Duodenal mucosa (tissue), 2 donors: ENCODE measurements at regions not wholly inside any gene's neighbourhood (a gene's known extent, or its start where the extent isn't known, plus 50 kb on each side); places are given as distances from the start of the nearest gene placed in this dataset.

Experiments
- H3K27ac ChIP-seq: one replicate; pipeline ENCODE4 v1.7.0; 2013; ENCODE audit warnings: low read depth, low read length
- H3K27me3 ChIP-seq, 2 donors: one replicate each; pipeline ENCODE4 v1.7.0; 2013; ENCODE audit warnings: low read length in 2 of 2, control low read depth in 1 of 2; ENCODE audit not compliant: insufficient read depth in 2 of 2, control insufficient read depth in 1 of 2
- H3K36me3 ChIP-seq, 2 donors: one replicate each; pipeline ENCODE4 v1.7.0; 2013; ENCODE audit warnings: low read length in 2 of 2, control low read depth in 1 of 2; ENCODE audit not compliant: insufficient read depth in 2 of 2, control insufficient read depth in 1 of 2
- H3K4me1 ChIP-seq, 2 donors: one replicate each; pipeline ENCODE4 v1.7.0; 2013; ENCODE audit warnings: low read length in 2 of 2, control low read depth in 1 of 2; ENCODE audit not compliant: insufficient read depth in 2 of 2, control insufficient read depth in 1 of 2
- H3K4me3 ChIP-seq, 2 donors: one replicate each; pipeline ENCODE4 v1.7.0; 2013; ENCODE audit warnings: low read length in 2 of 2, low read depth in 1 of 2
- H3K9ac ChIP-seq, 2 donors: one replicate each; pipeline ENCODE4 v1.7.0; 2013; ENCODE audit warnings: low read length in 2 of 2, low read depth in 1 of 2
- H3K9me3 ChIP-seq, 2 donors: one replicate each; pipeline ENCODE4 v1.7.0; 2013; ENCODE audit warnings: low read length in 2 of 2, control low read depth in 1 of 2; ENCODE audit not compliant: control insufficient read depth in 1 of 2

DNA sequence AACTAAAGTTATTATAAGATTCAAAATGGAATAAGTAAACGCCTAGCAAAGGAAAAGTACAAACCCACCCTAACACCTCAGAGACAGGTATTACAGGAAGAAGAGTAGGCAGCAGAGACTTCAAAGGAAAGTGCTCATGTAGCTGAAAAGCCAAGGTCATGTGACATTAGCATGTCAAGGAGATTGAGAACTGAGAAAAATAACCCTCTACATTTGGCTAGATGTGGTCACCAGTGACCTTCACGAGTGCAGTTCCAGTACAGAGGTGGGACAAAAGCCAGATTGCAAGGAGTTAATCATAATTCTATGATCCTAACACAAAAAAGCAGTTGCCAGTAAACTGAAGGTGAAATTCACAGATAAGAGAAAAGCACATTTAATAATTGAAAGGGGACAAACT lies 252.7 kb downstream of the ZEB2 start:
- no peak overlapping the region for H3K27ac ChIP-seq
- no peaks in the 10 kb centered on the region for H3K9me3 ChIP-seq

GRCh38 chr2:144265654-144266053 lies 254.3 kb downstream of the ZEB2 start:
- Histone ChIP-seq H3K27ac (no peak overlapping the region), H3K36me3 (no peaks in the 10 kb centered on the region), H3K4me3 (no peak overlapping the region), H3K9me3 (no peaks in the 10 kb centered on the region), H3K9ac (no peak overlapping the region), H3K27me3 (no peaks in the 10 kb centered on the region), H3K4me1 (no peaks in the 10 kb centered on the region)

More for the DNA sequence above, 252.7 kb downstream of the ZEB2 start:
- no peaks in the 10 kb centered on the region for H3K36me3 ChIP-seq
- no peak overlapping the region for H3K9ac ChIP-seq
- H3K4me1 ChIP-seq, result no peaks in the 10 kb centered on the region
- no peak overlapping the region for H3K4me3 ChIP-seq
- no peaks in the 10 kb centered on the region for H3K27me3 ChIP-seq

- Histone ChIP-seq H3K36me3 (no peaks in the 10 kb centered on the region), H3K4me3 (no peak overlapping the region), H3K27ac (no peak overlapping the region), H3K9ac (no peak overlapping the region), H3K4me1 (no peaks in the 10 kb centered on the region), H3K27me3 (no peaks in the 10 kb centered on the region), H3K9me3 (peaks cover 5 to 19% of the 10 kb centered on the region in 2 donors)
These were observed 258.0 kb downstream of the ZEB2 start for GRCh38 chr2:144261966-144262365.

GRCh38 chr2:144261336-144261735 lies 258.6 kb downstream of the ZEB2 start:
- no peaks in the 10 kb centered on the region for H3K4me1 ChIP-seq
- H3K36me3 ChIP-seq, result no peaks in the 10 kb centered on the region
- no peak overlapping the region for H3K4me3 ChIP-seq
- H3K27ac ChIP-seq, result no peak overlapping the region
- no peaks in the 10 kb centered on the region for H3K27me3 ChIP-seq
- H3K9ac ChIP-seq, result no peak overlapping the region
- H3K9me3 ChIP-seq, result peaks cover 5 to 19% of the 10 kb centered on the region in 2 donors

GRCh38 chr2:144259332-144259731 lies 260.6 kb downstream of the ZEB2 start:
- Histone ChIP-seq H3K9me3 (peaks cover 10 to 19% of the 10 kb centered on the region in 2 donors), H3K27me3 (no peaks in the 10 kb centered on the region), H3K27ac (no peak overlapping the region), H3K4me1 (no peaks in the 10 kb centered on the region), H3K4me3 (no peak overlapping the region), H3K9ac (no peak overlapping the region), H3K36me3 (no peaks in the 10 kb centered on the region)

DNA sequence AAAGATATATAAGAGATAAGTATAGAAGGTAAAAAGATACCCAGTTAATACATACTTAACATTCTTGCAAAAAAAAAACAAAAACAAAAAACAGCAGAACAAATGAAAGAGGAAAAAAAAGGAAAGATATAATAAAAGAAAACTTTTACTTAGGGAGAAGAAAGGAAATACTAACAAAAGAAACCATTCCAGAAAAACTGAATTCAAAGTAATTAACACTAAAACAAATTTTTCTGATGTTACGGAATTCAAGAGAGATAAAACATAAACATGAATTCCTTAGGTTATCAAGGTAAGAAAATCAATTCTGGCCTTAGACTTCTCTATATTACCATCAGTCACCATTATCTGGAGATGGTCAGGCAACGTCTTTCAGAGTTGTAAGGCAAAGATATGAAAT lies 261.8 kb downstream of the ZEB2 start:
- peaks cover 18 to 24% of the 10 kb centered on the region in 2 donors for H3K9me3 ChIP-seq
- H3K27ac ChIP-seq, result no peak overlapping the region
- no peaks in the 10 kb centered on the region for H3K4me1 ChIP-seq
- H3K27me3 ChIP-seq, result no peaks in the 10 kb centered on the region
- H3K4me3 ChIP-seq, result no peak overlapping the region
- H3K9ac ChIP-seq, result no peak overlapping the region
- no peaks in the 10 kb centered on the region for H3K36me3 ChIP-seq

DNA sequence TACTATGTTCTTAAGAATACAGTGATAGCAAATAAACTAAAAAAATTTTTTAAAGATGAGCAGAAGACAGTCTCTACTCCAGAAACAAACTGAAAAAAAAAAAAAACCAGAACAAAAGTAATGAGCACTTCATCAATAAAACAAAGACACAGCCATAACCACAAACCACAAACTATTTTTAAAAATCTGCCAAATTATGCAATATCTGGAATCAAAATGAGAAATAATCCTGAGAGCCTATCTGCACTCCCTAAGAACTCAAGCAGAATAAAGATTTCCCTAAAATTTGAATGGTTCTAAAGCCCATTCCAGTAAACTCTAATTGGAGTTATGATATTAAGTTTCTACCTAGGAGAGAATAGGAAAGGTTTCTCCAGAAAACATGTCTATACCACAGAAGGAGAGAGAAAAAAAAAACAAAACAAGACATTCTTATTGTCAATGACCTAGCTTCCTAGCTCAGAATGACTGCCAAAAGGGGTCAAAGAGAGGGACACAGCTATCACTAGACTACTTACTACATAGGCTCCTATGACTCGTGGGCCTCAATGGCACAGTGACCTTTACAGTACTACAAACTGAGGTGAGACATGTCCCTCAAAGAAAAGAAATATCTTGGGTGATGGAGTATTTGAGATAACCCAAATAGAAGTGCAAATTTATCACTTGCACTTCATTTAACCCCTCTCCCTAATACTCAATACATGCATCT lies 262.8 kb downstream of the ZEB2 start:
- Histone ChIP-seq H3K4me3 (no peak overlapping the region), H3K9ac (no peak overlapping the region), H3K4me1 (no peaks in the 10 kb centered on the region), H3K27ac (no peak overlapping the region), H3K27me3 (no peaks in the 10 kb centered on the region), H3K36me3 (no peaks in the 10 kb centered on the region), H3K9me3 (peaks cover 19 to 29% of the 10 kb centered on the region in 2 donors)

- no peaks in the 10 kb centered on the region for H3K4me1 ChIP-seq
- no peak overlapping the region for H3K4me3 ChIP-seq
- no peak overlapping the region for H3K27ac ChIP-seq
These were observed 265.3 kb downstream of the ZEB2 start for GRCh38 chr2:144254342-144255235.

DNA sequence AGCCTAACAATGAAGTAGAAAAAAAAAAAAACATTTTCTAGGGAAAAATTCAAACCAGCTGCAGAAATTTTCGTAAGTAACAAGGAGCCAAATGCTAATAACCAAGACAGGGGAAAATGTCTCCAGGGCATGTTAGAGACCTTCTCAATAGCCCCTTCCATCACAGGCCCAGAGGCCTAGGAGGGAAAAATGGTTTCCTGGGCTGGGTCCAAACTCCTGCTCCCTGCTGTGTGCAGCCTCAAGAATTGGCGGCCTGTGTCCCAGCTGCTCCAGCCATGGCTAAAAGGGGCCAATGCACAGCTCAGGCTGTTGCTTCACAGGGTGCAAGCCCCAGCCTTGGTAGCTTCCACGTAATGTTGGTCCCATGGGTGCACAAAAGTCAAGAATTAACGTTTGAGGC lies 266.2 kb downstream of the ZEB2 start:
- H3K9ac ChIP-seq, result no peak overlapping the region
- H3K4me3 ChIP-seq, result no peak overlapping the region
- H3K36me3 ChIP-seq, result no peaks in the 10 kb centered on the region
- H3K4me1 ChIP-seq, result no peaks in the 10 kb centered on the region
- no peak overlapping the region for H3K27ac ChIP-seq
- no peaks in the 10 kb centered on the region for H3K27me3 ChIP-seq
- H3K9me3 ChIP-seq, result peaks cover 18 to 22% of the 10 kb centered on the region in 2 donors

More at GRCh38 chr2:144254342-144255235, 265.3 kb downstream of the ZEB2 start:
- Histone ChIP-seq H3K9ac (no peak overlapping the region), H3K36me3 (no peaks in the 10 kb centered on the region), H3K27me3 (no peaks in the 10 kb centered on the region), H3K9me3 (peaks cover 19 to 29% of the 10 kb centered on the region in 2 donors)

DNA sequence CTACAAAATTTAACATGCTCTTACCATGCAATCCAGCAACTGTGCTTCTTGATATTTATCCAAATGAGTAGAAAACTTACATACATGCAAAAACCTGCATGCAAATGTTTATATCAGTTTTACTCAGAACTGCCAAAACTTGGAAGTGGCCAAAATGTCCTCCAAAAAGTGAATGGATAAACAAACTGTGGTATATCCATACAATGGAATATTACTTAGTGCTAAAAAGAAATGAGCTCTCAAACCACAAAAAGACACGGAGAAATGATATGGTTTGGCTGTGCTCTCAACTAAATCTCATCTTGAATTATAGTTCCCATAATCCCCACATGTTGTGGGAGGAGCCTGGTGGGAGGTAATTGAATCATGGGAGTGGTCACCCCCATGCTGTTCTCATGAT lies 267.2 kb downstream of the ZEB2 start:
- Histone ChIP-seq H3K27me3 (no peaks in the 10 kb centered on the region), H3K27ac (no peak overlapping the region), H3K36me3 (no peaks in the 10 kb centered on the region), H3K9ac (no peak overlapping the region), H3K9me3 (peaks cover 12 to 15% of the 10 kb centered on the region in 2 donors), H3K4me1 (no peaks in the 10 kb centered on the region), H3K4me3 (no peak overlapping the region)
